Tibial nerve (tissue), 4 donors: ENCODE measurements at regions not wholly inside any gene's neighbourhood (a gene's known extent, or its start where the extent isn't known, plus 50 kb on each side); places are given as distances from the start of the nearest gene placed in this dataset.

Experiments used
- EP300 ChIP-seq, 2 donors: sonication (generic); formaldehyde crosslinking; IDR thresholded peaks; one replicate each; pipeline ENCODE4 v1.6.1; 2017; ENCODE audit warnings: antibody characterized with exemption in 2 of 2, mild to moderate bottlenecking in 1 of 2
- POLR2A ChIP-seq, 2 donors: fragments of 450-650 bp; IDR thresholded peaks; one replicate each; pipeline ENCODE4 v1.6.1; 2017; ENCODE audit warnings: antibody characterized with exemption in 2 of 2, mild to moderate bottlenecking in 2 of 2, moderate library complexity in 2 of 2
- TF ChIP-seq, protein P1 (sequence below), 5 experiments: fragments of 200-600 bp in 3 of 5; fragments of 450-650 bp in 2 of 5; sonication (generic) in 3 of 5; IDR thresholded peaks; one replicate each; pipeline ENCODE4 v1.5.1; 2016 to 2019; ENCODE audit warnings: antibody characterized with exemption in 5 of 5, mild to moderate bottlenecking in 3 of 5, moderate library complexity in 2 of 5

DNA sequence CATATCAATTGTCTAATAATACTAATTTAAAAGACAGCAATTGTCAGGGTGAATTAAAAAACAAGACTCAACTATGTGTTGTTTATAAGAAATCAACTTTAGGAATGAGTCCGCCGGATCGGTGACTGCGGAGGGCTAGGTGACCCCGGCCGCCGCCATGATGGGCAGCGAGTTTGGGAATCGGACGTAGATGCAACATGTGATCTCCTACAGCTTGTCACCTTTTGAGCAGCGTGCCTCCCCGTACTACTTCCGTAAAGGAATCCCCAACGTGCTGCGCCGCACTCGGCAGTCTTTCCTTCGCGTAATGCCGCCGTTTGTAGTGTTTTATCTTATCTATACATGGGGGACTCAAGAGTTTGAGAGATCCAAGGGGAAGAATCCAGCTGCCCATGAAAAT is 742.5 kb upstream of the PABPC4L start:
- TF ChIP-seq, protein P1, sequence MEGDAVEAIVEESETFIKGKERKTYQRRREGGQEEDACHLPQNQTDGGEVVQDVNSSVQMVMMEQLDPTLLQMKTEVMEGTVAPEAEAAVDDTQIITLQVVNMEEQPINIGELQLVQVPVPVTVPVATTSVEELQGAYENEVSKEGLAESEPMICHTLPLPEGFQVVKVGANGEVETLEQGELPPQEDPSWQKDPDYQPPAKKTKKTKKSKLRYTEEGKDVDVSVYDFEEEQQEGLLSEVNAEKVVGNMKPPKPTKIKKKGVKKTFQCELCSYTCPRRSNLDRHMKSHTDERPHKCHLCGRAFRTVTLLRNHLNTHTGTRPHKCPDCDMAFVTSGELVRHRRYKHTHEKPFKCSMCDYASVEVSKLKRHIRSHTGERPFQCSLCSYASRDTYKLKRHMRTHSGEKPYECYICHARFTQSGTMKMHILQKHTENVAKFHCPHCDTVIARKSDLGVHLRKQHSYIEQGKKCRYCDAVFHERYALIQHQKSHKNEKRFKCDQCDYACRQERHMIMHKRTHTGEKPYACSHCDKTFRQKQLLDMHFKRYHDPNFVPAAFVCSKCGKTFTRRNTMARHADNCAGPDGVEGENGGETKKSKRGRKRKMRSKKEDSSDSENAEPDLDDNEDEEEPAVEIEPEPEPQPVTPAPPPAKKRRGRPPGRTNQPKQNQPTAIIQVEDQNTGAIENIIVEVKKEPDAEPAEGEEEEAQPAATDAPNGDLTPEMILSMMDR (IDR thresholded peaks at IDR 0.05): no peak
- TF ChIP-seq EP300 (IDR thresholded peaks at IDR 0.05) (no peak), POLR2A (IDR thresholded peaks at IDR 0.05) (no peak)
